ENCODE measurements at regions not wholly inside any gene's neighbourhood (a gene's known extent, or its start where the extent isn't known, plus 50 kb on each side); places are given as distances from the start of the nearest gene placed in this dataset.

DNA sequence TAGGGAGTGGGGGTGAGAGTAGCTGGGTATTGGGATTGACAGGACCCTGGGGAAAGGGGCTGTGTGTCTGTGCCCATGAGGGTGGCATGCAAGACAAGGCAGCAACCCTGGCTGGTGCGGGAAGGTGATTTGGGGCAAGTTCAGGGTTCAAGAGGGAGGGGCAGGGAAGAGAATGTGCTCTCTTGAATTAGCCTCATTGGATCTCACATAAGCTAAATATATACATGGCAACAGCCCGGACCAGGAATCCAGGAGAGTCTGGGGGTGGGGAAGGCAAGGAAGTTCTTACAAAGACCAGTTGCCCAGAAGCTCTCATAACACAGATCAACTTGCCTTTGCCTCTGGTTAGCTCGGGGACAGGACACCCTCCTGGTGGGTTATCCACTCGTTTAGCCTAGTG lies 73.3 kb downstream of the IRX3 start:
- TF ChIP-seq, protein P1, sequence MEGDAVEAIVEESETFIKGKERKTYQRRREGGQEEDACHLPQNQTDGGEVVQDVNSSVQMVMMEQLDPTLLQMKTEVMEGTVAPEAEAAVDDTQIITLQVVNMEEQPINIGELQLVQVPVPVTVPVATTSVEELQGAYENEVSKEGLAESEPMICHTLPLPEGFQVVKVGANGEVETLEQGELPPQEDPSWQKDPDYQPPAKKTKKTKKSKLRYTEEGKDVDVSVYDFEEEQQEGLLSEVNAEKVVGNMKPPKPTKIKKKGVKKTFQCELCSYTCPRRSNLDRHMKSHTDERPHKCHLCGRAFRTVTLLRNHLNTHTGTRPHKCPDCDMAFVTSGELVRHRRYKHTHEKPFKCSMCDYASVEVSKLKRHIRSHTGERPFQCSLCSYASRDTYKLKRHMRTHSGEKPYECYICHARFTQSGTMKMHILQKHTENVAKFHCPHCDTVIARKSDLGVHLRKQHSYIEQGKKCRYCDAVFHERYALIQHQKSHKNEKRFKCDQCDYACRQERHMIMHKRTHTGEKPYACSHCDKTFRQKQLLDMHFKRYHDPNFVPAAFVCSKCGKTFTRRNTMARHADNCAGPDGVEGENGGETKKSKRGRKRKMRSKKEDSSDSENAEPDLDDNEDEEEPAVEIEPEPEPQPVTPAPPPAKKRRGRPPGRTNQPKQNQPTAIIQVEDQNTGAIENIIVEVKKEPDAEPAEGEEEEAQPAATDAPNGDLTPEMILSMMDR (IDR thresholded peaks at IDR 0.05), result no peak
- TF ChIP-seq POLR2A (IDR thresholded peaks at IDR 0.05), result no peak
